GOT3 (cell line): ENCODE measurements at regions not wholly inside any gene's neighbourhood (a gene's known extent, or its start where the extent isn't known, plus 50 kb on each side); places are given as distances from the start of the nearest gene placed in this dataset.
"Not testable (repeated sequence)": the region's sequence is repeated elsewhere in the genome, so short reads cannot be mapped to it uniquely, and the experiment has no call there.

Source experiments
- DNase-seq: peaks from one replicate; lab custom pipeline; 2025; ENCODE audit warnings: mixed read lengths; lab: John Stamatoyannopoulos, UW

GRCh38 chr9:86624630-86625029, 270.4 kb upstream of the TUT7 start:
- DNase-seq, result no peak

GRCh38 chr9:86614871-86615849, 260.9 kb upstream of the TUT7 start:
- DNase-seq, result no peak

DNA sequence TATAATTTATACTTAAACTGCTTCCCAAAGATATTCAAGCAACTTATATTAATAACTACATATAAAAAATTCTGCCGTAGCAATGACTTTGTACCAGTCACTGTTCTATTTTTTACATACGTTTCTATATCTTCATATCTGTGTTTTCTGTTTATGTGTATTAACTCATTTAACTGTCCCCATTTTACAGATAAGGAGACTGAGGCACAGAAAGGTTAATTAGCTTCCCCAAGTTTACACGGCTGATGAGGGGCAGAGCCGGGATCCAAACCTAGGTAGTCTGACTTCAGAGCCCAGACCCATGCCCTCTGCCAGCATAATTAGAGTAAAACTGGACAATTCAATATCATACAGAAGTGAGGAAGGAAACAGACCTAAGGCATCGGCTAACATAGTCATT, 259.7 kb upstream of the TUT7 start:
- DNase-seq, result no peak

GRCh38 chr9:86611534-86611933, 257.3 kb upstream of the TUT7 start:
- not testable (repeated sequence) for DNase-seq

DNA sequence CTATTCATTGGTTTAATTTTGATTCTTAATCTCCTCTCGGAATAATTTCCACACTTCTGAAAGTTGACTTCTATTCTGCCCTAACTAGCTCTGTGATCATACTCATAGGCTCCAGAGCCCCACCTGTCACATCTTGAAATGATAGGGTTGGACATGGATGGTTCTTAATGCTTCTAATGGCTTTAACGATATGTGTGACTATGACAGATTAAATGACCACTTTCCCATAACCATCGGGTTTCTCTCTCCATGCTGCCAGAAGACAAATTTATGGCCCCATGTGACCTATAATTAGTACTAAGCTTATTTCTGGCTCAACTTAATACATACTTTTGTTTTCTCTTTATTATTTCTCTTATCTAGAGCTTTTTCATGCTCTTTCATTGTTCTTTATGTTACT, 251.1 kb upstream of the TUT7 start:
- no peak for DNase-seq

GRCh38 chr9:86604741-86605140, 250.5 kb upstream of the TUT7 start:
- DNase-seq, result no peak

DNA sequence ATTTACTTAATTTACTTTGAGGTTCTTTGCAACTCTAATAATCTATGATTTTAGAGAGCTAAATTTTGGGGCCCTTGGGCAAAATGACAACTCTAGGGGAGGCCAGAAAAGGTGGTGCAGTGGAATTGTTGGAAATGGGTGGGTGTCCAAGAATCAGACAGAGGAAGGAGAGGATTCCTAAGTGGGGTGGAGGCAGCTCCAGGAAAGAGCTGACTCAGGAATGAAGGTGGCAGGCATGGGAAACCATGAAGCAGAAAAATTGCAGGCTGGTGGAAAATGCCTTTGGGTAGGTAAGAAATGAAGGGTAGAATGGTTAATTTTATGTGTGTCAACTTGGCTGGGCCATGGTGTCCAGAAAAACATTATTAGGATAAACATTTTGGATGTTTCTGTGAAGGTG, 248.5 kb upstream of the TUT7 start:
- DNase-seq, result no peak

GRCh38 chr9:86601697-86602096, 247.5 kb upstream of the TUT7 start:
- no peak for DNase-seq

- no peak for DNase-seq
Measured at GRCh38 chr9:86600977-86601376, 246.8 kb upstream of the TUT7 start.

- DNase-seq, result no peak
Measured at GRCh38 chr9:86600291-86600690, 246.1 kb upstream of the TUT7 start.

DNA sequence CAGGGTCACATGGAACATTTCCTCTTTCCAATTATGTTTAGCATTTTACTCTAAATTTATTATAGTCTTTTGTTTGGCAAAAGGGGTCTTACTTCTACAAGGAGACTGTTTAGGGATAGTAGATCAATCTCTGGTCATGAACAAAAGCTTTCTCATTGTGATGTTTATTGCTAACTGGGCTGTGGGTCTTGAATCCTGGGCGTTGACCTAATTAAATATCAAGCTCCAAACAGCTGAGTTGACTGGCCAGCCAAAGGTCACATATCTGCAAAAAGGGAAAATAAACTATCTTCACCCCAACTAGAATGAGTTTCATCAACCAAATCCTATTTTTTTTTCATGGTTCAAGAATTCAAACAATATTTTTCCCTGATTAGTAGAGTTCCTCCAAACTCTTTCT, 245.4 kb upstream of the TUT7 start:
- DNase-seq, result no peak

DNA sequence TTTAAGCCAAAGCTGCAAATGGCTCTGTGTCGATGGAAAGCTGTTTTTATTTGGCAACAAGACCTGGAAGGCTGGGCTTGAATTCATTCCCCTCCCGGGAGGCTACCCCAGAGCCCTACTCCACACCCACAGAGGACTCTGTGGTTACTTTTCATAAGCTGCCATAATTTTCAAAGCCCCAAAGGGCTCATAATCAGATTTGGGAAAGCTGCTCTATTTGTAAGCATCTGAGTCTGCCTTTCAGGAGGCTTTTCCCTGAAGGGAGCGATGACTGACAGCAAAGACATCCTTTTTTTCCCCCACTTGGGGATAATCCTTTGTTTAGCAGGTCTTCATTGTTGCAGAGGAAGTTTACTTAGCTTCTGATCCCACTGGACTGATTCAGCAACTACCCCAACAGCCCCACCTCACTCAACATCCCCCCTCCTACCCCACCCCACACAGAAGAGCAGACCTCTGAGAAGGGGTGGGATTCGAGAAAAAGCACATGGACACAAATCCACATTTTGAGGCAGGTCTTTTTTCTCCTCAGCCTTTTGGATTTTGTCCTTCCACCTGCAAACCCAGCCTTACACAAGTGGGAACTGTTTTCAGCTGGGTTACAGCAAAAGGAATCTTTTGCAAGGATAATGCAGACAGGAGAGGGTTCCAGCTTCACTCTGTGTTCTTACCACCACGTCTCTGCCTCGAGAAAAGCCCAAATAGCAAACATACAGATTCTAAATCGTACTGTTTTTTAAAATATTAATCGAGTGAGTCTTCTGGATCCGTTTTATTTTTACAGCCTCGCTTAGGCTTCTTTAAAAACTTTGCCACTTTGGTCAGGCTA, 244.4 kb upstream of the TUT7 start:
- DNase-seq, result no peak

GRCh38 chr9:86594724-86595123, 240.5 kb upstream of the TUT7 start:
- DNase-seq, result no peak

DNA sequence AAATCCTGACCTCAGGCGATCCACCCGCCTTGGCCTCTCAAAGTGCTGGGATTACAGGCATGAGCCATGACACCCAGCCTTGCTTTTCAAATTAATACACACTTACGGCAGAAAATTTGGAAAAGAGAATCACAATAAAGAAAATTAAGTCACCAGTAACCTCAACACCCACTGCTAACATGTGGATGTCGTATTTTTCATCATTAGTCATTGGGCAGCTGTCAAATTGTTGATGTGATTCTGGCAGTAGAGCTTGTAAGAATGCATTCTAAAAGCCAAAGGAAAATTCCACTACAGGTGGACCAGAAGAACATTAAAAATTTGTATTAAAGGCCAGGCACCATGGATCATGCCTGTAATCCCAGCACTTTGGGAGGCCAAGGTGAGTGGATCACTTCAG, 237.3 kb upstream of the TUT7 start:
- no peak for DNase-seq

DNA sequence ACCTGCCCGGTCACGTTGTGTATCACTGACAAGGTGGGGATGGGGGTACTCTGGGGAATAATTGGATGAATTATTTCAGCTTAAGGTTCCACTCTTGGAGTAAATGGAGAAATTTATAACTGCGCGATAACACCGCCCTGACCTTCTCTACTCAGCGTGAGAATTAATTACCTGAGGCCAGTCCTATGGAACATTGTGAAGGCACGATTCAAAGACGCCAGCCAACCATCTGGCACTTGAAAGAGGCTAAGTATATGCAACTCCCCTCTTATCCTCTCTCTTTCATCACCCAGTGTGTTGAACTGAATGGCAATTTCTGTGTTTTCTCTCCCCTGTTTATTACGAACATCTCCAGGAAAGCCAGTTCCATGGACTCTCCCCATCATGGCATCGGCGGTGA, 235.5 kb upstream of the TUT7 start:
- DNase-seq, result no peak

DNA sequence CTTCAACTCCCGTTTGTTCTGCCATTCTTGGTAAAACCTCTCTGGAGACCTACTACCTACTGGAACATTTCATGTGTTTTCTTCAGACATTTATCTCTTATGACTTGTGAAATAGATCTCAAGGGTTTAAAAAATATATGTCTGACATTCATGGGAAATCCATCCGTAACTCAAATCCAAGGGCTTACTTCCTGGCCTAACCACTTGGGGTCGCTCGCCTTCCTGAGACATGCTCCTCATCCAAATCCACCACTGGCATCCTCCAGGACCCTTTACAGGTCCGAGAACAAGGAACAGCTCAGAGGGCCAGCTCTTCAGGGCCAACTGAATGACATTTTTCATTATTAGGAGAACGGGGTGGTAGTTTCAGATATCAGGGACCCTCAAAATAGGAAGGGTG, 235.1 kb upstream of the TUT7 start:
- no peak for DNase-seq

DNA sequence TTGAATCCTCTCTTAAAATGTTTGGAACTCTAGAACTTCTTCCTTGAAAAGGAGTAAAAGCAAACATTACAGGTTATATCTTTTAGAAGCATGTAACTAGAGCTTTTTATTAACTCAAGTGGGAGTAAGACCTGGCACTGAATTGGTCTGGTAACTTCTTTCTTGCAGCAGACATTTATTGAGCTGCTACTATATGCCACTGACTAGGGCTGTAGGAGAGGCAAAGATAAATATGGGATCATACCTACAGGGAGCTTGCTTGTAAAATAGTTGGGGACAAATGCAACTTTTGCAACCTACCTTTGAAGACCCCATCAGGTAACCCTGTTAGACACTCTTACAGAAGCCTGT, 231.9 kb upstream of the TUT7 start:
- no peak for DNase-seq

- no peak for DNase-seq
Measured at GRCh38 chr9:86585422-86586143, 231.4 kb upstream of the TUT7 start.

- DNase-seq, result no peak
Measured at GRCh38 chr9:86580688-86581087, 226.5 kb upstream of the TUT7 start.

GRCh38 chr9:86578722-86579121, 224.5 kb upstream of the TUT7 start:
- no peak for DNase-seq

- no peak for DNase-seq
Measured at GRCh38 chr9:86577420-86578333, 223.5 kb upstream of the TUT7 start.
